Brain microvascular endothelial cell (primary cell): ENCODE measurements at regions not wholly inside any gene's neighbourhood (a gene's known extent, or its start where the extent isn't known, plus 50 kb on each side); places are given as distances from the start of the nearest gene placed in this dataset.

Source experiments
- DNase-seq: peaks from one replicate; pipeline ENCODE4 v3.0.0-alpha.2; 2020
- H3K27ac ChIP-seq: fragments of 250-450 bp; sonication (Bioruptor Pico); 2 replicates; pipeline ENCODE4 v1.5.1; 2020; ENCODE audit warnings: mild to moderate bottlenecking, moderate library complexity
- H3K27me3 ChIP-seq: fragments of 250-450 bp; sonication (Bioruptor Pico); replicated peaks from 2 replicates; pipeline ENCODE4 v1.5.1; 2020; ENCODE audit warnings: mild to moderate bottlenecking
- H3K36me3 ChIP-seq: fragments of 250-450 bp; sonication (Bioruptor Pico); replicated peaks from 2 replicates; pipeline ENCODE4 v1.5.1; 2020; ENCODE audit warnings: mild to moderate bottlenecking
- H3K4me3 ChIP-seq: 2 replicates; pipeline ENCODE4 v1.5.1; 2011; ENCODE audit warnings: low read depth, mild to moderate bottlenecking, control low read depth, low read length, moderate library complexity
- in situ Hi-C: cut with HindIII; loops from 2 replicates; pipeline ENCODE4 v1.10.0; 2017; ENCODE audit warnings: low sequenced_read_pairs, low pct_ligation_motif_present
- TF ChIP-seq, protein P1 (sequence below): IDR thresholded peaks from 2 replicates; pipeline ENCODE4 v1.5.1; 2011; ENCODE audit warnings: low read depth, mild to moderate bottlenecking, moderate library complexity, low read length, control low read depth, inconsistent platforms; ENCODE audit errors: missing control alignments

GRCh38 chr6:122116835-122117627 lies 282.4 kb upstream of the HSF2 start:
- in situ Hi-C loops, result no loop called here
- Histone ChIP-seq H3K4me3 (no peak overlapping the region), H3K36me3 (no peaks in the 10 kb centered on the region), H3K27me3 (no peaks in the 10 kb centered on the region), H3K27ac (no peak overlapping the region)
- TF ChIP-seq, protein P1, sequence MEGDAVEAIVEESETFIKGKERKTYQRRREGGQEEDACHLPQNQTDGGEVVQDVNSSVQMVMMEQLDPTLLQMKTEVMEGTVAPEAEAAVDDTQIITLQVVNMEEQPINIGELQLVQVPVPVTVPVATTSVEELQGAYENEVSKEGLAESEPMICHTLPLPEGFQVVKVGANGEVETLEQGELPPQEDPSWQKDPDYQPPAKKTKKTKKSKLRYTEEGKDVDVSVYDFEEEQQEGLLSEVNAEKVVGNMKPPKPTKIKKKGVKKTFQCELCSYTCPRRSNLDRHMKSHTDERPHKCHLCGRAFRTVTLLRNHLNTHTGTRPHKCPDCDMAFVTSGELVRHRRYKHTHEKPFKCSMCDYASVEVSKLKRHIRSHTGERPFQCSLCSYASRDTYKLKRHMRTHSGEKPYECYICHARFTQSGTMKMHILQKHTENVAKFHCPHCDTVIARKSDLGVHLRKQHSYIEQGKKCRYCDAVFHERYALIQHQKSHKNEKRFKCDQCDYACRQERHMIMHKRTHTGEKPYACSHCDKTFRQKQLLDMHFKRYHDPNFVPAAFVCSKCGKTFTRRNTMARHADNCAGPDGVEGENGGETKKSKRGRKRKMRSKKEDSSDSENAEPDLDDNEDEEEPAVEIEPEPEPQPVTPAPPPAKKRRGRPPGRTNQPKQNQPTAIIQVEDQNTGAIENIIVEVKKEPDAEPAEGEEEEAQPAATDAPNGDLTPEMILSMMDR, result no peak
- DNase-seq, result no peak

DNA sequence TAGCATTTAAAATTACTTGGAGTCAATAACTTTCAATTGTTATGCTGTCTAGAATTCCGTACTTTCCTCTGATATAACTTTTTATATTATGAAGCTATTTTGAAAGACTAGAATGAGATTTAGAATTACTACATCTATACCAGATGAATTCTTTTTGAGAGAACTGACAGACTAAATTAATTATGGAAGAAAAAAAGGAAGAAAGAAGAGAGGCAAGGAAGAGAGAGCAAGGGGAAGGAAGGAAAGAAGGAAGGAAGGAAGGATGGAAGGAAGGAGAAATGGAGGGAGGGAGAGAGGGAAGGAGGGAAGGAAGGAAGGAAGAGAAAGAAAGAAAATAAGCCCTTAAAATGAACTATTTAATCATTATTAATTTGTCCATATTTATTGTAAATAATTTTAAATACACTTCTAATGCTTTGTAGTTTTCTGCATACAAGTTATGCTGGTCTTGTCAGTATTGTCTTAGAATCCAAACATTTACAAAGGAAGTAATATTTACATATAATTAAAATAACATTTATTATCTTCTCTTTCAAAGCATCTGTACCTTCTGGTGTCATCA lies 280.4 kb upstream of the HSF2 start:
- in situ Hi-C loops, result no loop called here
- TF ChIP-seq, protein P1, result no peak
- DNase-seq, result no peak
- no peaks in the 10 kb centered on the region for H3K27me3 ChIP-seq
- no peak overlapping the region for H3K27ac ChIP-seq
- no peaks in the 10 kb centered on the region for H3K36me3 ChIP-seq
- H3K4me3 ChIP-seq, result no peak overlapping the region

DNA sequence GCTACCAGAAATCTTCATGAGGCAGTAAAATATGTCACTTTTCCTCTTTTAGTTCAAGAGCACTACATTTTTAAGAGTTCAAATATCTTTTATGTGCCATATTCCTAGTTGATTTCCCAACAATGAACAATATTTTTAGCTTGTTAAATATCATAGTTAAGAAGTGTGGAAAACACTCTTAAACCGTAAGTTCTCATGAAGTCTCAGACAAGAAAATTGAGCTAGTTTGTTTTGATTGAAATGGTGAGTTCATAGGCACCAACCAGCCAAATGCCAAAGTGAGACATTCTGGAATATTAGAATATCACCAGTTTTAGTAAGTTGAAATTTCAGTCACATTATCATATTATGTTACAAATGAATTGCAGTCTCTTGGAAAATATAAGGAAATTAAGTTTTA lies 277.2 kb upstream of the HSF2 start:
- H3K27ac ChIP-seq, result no peak overlapping the region
- no peaks in the 10 kb centered on the region for H3K27me3 ChIP-seq
- TF ChIP-seq, protein P1, result no peak
- H3K4me3 ChIP-seq, result no peak overlapping the region
- H3K36me3 ChIP-seq, result no peaks in the 10 kb centered on the region
- DNase-seq, result no peak
- in situ Hi-C loops, result no loop called here

DNA sequence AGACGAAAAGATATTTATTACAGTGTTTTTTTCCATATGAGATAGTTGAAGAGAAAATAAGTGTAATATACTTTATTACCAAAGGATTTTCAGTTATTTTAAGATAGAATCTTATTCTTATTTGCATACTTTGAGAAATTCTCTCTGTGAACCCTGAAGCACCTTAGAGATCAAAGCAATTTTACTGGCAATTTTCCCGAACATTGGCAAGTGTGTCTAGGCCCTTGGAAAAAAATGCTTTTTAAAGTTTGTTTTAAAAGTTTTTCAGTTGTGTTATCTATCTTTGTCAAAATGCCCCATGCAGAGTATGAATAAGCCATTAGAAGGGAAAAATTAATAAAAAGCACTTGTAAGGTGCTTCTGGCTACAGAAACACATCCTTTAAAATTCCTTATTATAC lies 276.8 kb upstream of the HSF2 start:
- Histone ChIP-seq H3K4me3 (no peak overlapping the region), H3K27ac (no peak overlapping the region), H3K27me3 (no peaks in the 10 kb centered on the region), H3K36me3 (no peaks in the 10 kb centered on the region)
- in situ Hi-C loops, result no loop called here
- DNase-seq, result no peak
- TF ChIP-seq, protein P1, result no peak

DNA sequence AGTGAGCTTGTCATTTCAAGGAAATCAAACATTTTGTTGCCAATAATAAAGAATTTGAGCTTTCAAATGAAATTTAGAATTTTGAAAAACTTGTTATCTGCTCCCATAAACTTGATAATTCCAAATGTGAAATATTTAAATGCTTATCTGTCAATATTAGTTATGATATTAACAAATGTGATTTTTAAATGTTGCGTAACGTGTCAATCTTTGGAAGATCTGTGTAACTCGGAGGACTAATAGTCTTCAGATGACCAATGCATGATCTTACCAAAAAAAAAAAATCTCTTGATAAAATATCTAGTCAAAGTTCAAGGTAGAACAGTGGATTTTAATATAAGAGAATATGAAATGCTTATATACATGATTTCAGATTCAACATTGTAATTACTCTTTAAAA lies 274.5 kb upstream of the HSF2 start:
- no peak for DNase-seq
- Histone ChIP-seq H3K27ac (no peak overlapping the region), H3K4me3 (no peak overlapping the region), H3K27me3 (no peaks in the 10 kb centered on the region), H3K36me3 (no peaks in the 10 kb centered on the region)
- in situ Hi-C loops, result no loop called here
- TF ChIP-seq, protein P1, result no peak

DNA sequence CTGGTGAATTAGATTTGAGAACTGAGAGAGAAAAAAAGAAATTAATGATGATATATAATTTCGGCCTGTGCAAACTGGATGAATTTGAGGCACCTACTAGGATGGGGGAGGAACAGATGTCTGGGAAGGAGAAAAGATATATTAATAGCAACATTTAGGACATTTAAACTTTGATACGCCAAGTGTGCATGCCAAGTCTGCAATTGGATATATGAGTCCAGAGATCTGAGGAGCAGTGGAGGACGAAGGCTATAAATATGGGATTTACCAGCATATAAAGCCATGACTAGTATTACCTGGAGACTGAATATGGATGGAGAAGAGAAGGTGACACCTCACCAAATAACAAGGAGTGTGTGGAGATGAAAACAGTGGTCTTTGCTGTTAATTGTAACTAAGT lies 272.6 kb upstream of the HSF2 start:
- H3K4me3 ChIP-seq, result no peak overlapping the region
- TF ChIP-seq, protein P1, result no peak
- H3K27ac ChIP-seq, result no peak overlapping the region
- in situ Hi-C loops, result no loop called here
- no peaks in the 10 kb centered on the region for H3K36me3 ChIP-seq
- H3K27me3 ChIP-seq, result no peaks in the 10 kb centered on the region
- DNase-seq, result no peak
